ACC112 (cell line): ENCODE measurements at regions not wholly inside any gene's neighbourhood (a gene's known extent, or its start where the extent isn't known, plus 50 kb on each side); places are given as distances from the start of the nearest gene placed in this dataset.

Source experiments
- H2AFZ ChIP-seq: fragments of 200-600 bp; sonication (generic); one replicate; pipeline ENCODE4 v1.6.0; 2017; ENCODE audit warnings: antibody characterized with exemption, low read length; ENCODE audit not compliant: unreplicated experiment
- H3K27ac ChIP-seq: fragments of 200-600 bp; sonication (generic); 2 replicates; pipeline ENCODE4 v1.5.1; 2014; ENCODE audit warnings: low read depth, mild to moderate bottlenecking, antibody characterized with exemption, low read length, moderate library complexity
- H3K27me3 ChIP-seq: fragments of 200-600 bp; sonication (generic); 2 replicates; pipeline ENCODE4 v1.6.1; 2014; ENCODE audit warnings: mild to moderate bottlenecking, antibody characterized with exemption, low read length, moderate library complexity, mixed read lengths; ENCODE audit not compliant: insufficient read depth
- H3K36me3 ChIP-seq: fragments of 200-600 bp; sonication (generic); 2 replicates; pipeline ENCODE4 v1.6.1; 2016; ENCODE audit warnings: mild to moderate bottlenecking, antibody characterized with exemption, low read length, moderate library complexity, mixed read lengths; ENCODE audit not compliant: insufficient read depth
- H3K4me1 ChIP-seq: fragments of 200-600 bp; sonication (generic); one replicate; pipeline ENCODE4 v1.6.1; 2016; ENCODE audit warnings: low read length, mixed read lengths; ENCODE audit not compliant: insufficient read depth, unreplicated experiment, control insufficient read depth
- H3K4me3 ChIP-seq: fragments of 200-600 bp; sonication (generic); 2 replicates; pipeline ENCODE4 v1.5.1; 2014; ENCODE audit warnings: mild to moderate bottlenecking, low read depth, low read length
- H3K79me2 ChIP-seq: fragments of 200-600 bp; sonication (generic); one replicate; pipeline ENCODE4 v1.6.0; 2016; ENCODE audit warnings: low read length; ENCODE audit not compliant: control insufficient read depth, unreplicated experiment, insufficient read depth

DNA sequence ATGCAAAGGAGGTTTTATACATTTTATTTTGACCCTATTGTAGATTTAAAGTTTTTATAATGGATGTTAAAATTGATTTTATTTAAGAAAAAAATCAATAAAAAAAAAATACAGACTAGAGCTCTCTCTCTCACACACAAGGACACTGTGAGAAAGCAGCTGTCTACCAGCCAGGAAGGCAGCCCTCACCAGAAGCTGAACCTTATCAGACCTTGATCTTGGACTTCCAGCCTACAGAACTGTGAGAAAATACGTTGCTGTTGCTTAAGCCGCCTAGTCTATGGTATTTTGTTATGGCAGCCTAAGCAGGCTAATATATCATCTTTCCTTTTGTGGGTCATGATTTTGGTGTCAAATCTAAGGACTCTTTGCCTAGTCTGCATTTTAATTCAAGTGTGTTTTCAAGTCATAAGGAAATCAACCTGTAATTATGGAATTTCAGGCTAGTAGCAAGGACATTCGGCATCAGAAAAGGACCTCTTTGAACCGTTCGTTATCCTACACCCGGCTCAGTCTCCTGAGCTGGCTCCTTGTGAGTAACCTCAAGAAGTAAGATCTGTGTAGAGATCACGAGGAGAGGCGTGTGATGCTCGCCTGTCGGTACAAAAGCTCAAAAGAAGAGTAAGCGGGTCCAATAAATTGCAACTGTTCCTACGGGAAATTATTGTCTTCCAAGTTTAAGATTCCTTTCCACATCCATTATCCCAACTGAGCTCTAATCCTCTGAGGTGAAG lies 98.2 kb downstream of the PDCL3 start:
- Histone ChIP-seq H3K4me3 (no peak overlapping the region), H3K36me3 (no peaks in the 10 kb centered on the region), H2AFZ (no peak overlapping the region), H3K4me1 (no peaks in the 10 kb centered on the region), H3K27me3 (peaks cover 51% of the 10 kb centered on the region), H3K27ac (no peak overlapping the region), H3K79me2 (no peaks in the 10 kb centered on the region)

GRCh38 chr2:100662866-100663265 lies 100.1 kb downstream of the PDCL3 start:
- no peaks in the 10 kb centered on the region for H3K4me1 ChIP-seq
- H3K36me3 ChIP-seq: no peaks in the 10 kb centered on the region
- H2AFZ ChIP-seq: no peak overlapping the region
- no peaks in the 10 kb centered on the region for H3K79me2 ChIP-seq
- no peak overlapping the region for H3K4me3 ChIP-seq
- H3K27me3 ChIP-seq: peaks cover 46% of the 10 kb centered on the region
- no peak overlapping the region for H3K27ac ChIP-seq

GRCh38 chr2:100664021-100664755 lies 101.4 kb downstream of the PDCL3 start:
- Histone ChIP-seq H3K4me1 (no peaks in the 10 kb centered on the region), H3K27me3 (peaks cover 56% of the 10 kb centered on the region), H3K79me2 (no peaks in the 10 kb centered on the region), H3K36me3 (no peaks in the 10 kb centered on the region), H2AFZ (no peak overlapping the region), H3K4me3 (no peak overlapping the region), H3K27ac (no peak overlapping the region)

- no peaks in the 10 kb centered on the region for H3K36me3 ChIP-seq
- no peak overlapping the region for H2AFZ ChIP-seq
- no peaks in the 10 kb centered on the region for H3K4me1 ChIP-seq
- H3K27me3 ChIP-seq: peaks cover 56% of the 10 kb centered on the region
- H3K79me2 ChIP-seq: no peaks in the 10 kb centered on the region
- H3K27ac ChIP-seq: no peak overlapping the region
- no peak overlapping the region for H3K4me3 ChIP-seq
Measured at GRCh38 chr2:100664756-100665101, 101.9 kb downstream of the PDCL3 start.

DNA sequence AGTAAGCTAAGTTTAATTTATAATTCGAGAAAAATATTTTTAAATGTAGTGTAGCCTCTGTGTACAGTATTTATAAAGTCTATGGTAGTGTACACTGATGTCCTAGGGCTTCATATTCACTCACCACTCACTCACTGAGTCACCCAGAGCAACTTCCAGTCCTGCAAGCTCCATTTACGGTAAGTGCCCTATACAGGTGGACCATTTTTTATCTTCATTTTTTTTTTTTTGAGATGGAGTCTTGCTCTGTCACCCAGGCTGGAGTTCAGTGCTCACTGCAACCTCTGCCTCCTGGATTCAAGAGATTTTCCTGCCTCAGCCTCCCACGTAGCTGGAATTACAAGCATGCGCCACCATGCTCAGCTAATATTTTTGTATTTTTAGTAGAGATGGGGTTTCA lies 104.2 kb downstream of the PDCL3 start:
- Histone ChIP-seq H3K27me3 (peaks cover 50% of the 10 kb centered on the region), H3K36me3 (no peaks in the 10 kb centered on the region), H2AFZ (no peak overlapping the region), H3K79me2 (no peaks in the 10 kb centered on the region), H3K4me1 (no peaks in the 10 kb centered on the region), H3K4me3 (no peak overlapping the region), H3K27ac (no peak overlapping the region)

- Histone ChIP-seq H3K4me3 (no peak overlapping the region), H2AFZ (no peak overlapping the region), H3K4me1 (no peaks in the 10 kb centered on the region), H3K79me2 (no peaks in the 10 kb centered on the region), H3K36me3 (no peaks in the 10 kb centered on the region), H3K27ac (no peak overlapping the region), H3K27me3 (peaks cover 43% of the 10 kb centered on the region)
Measured at GRCh38 chr2:100667801-100668200, 105.0 kb downstream of the PDCL3 start.

DNA sequence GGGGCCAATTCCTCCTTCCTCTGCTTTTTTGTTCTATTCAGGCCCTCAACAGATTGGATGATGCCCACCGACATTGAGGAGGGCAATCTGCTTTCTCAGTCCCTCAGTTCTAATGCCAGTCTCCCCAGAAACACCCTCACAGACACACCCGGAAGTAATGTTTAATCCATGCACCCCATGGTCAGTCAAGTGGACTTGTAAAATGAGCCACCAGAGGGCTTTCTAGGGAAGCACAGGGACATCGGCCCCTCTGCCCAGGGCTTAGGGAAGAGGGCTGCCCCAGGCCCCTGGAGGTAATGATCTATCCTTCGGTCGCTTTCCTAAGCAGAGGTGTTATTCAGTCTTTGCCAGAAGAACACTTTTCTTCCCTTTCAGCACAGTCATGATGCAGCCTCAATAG lies 107.4 kb downstream of the PDCL3 start:
- Histone ChIP-seq H3K27me3 (peaks cover 33% of the 10 kb centered on the region), H3K4me1 (no peaks in the 10 kb centered on the region), H3K36me3 (no peaks in the 10 kb centered on the region), H2AFZ (no peak overlapping the region), H3K27ac (no peak overlapping the region), H3K79me2 (no peaks in the 10 kb centered on the region), H3K4me3 (no peak overlapping the region)

DNA sequence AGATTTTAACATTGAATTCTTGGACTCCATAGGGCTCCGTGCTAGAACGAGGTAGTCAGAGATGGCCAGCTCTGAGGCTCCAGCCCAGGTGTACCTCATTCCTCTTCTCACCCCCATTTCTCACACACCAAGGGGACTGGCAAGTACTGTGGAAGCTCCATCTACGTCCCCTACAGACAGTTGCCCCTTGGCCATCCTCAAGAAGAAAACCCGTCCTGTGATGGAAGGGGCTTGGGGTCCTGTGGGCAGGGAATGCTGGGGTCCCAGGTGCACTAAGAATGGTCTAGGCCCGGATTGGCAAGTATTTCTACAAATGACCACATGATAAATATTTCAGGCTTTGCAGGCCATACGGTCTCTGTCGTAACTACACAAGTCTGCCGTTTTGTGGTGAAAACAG lies 110.3 kb downstream of the PDCL3 start:
- no peak overlapping the region for H3K27ac ChIP-seq
- no peaks in the 10 kb centered on the region for H3K36me3 ChIP-seq
- H3K4me1 ChIP-seq: no peaks in the 10 kb centered on the region
- no peak overlapping the region for H3K4me3 ChIP-seq
- H2AFZ ChIP-seq: no peak overlapping the region
- peaks cover 29% of the 10 kb centered on the region for H3K27me3 ChIP-seq
- H3K79me2 ChIP-seq: no peaks in the 10 kb centered on the region

DNA sequence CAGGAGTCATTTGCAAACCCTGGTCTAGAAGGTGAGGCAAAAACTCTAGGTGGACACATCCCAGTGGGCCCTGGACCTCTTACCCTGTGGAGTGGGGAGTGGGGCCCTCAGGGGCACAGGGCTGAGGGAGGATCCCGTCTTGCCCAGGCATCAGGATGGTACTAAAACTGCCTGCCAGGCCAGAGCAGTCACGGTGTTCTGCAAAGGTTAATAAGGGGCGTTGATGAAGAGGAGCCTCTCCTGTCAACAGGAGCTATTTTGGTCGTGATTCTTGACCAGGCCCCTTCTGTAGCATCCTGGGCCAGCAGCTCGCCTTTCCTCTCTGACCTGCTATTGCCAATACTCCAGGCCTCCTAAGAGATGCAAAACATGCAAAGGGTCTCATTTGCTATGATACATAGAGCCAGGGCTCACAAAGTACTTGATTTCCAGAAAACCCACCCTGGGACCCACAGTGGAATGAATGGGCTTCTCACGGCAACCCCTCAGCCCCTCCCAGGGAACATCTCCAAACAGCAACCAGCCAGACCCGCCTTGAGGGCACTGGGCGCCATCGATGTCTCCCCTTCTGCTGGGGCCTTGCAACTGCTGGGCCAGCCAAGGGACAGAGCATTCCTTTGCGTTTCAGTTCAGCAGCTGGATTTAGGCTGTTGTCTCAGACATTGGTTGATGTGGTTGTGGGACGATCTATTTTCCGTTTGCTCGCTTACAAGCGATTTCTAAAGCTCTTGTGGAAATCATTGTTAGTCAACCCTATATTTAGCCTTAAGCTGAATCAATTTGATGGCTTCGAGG lies 111.1 kb downstream of the PDCL3 start:
- H3K27me3 ChIP-seq: peaks cover 22% of the 10 kb centered on the region
- no peak overlapping the region for H3K27ac ChIP-seq
- H3K4me1 ChIP-seq: no peaks in the 10 kb centered on the region
- no peaks in the 10 kb centered on the region for H3K79me2 ChIP-seq
- H3K36me3 ChIP-seq: no peaks in the 10 kb centered on the region
- H3K4me3 ChIP-seq: no peak overlapping the region
- no peak overlapping the region for H2AFZ ChIP-seq

DNA sequence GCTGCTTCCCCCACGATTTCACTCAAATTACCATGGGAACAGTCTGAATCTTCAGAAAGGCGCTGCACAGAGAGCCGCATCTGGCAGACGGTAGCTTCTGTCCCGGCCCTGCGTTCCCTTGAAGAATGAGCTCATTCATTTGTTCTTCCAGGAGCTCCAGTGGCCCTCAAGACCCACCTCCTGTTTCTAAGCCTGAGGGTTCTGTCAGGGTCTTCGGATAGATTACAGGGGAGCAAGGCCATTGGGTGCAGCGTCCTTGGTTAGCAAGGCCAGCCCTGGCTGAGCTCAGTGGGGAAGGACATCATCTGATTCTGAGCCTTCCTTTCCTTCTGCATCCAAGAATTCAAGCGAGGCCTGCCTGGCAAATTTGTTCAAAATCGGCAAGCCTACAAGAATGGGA lies 111.9 kb downstream of the PDCL3 start:
- Histone ChIP-seq H3K27ac (no peak overlapping the region), H3K36me3 (no peaks in the 10 kb centered on the region)

More for the DNA sequence above, 111.9 kb downstream of the PDCL3 start:
- Histone ChIP-seq H3K4me3 (no peak overlapping the region), H3K27me3 (peaks cover 14% of the 10 kb centered on the region), H3K79me2 (no peaks in the 10 kb centered on the region), H3K4me1 (no peaks in the 10 kb centered on the region), H2AFZ (no peak overlapping the region)
